Panc1 (cell line): ENCODE measurements at regions not wholly inside any gene's neighbourhood (a gene's known extent, or its start where the extent isn't known, plus 50 kb on each side); places are given as distances from the start of the nearest gene placed in this dataset.

Source experiments
- POLR2AphosphoS5 ChIP-seq: IDR thresholded peaks from 2 replicates; pipeline ENCODE4 v1.6.1; 2012; ENCODE audit warnings: mild to moderate bottlenecking, low read depth, low read length, moderate library complexity
- SIN3A ChIP-seq: IDR thresholded peaks from 2 replicates; pipeline ENCODE4 v1.6.1; 2012; ENCODE audit warnings: low read depth, mild to moderate bottlenecking, low read length, moderate library complexity, borderline replicate concordance; ENCODE audit not compliant: insufficient read depth
- TCF7L2 ChIP-seq: IDR thresholded peaks from 2 replicates; pipeline ENCODE4 v1.6.1; 2011; ENCODE audit warnings: mild to moderate bottlenecking, low read depth, low read length, inconsistent platforms
- TF ChIP-seq, protein P1 (sequence below): fragments of 450-650 bp; IDR thresholded peaks from 2 replicates; pipeline ENCODE4 v1.5.1; 2017; ENCODE audit warnings: mild to moderate bottlenecking
- TF ChIP-seq, protein P2 (sequence below), 2 experiments: IDR thresholded peaks; 2 replicates each; pipeline ENCODE4 v1.6.1; 2011 to 2012; ENCODE audit warnings: low read depth in 2 of 2, control low read depth in 1 of 2, low read length in 1 of 2, mild to moderate bottlenecking in 1 of 2, moderate library complexity in 1 of 2; ENCODE audit not compliant: insufficient read depth in 1 of 2

DNA sequence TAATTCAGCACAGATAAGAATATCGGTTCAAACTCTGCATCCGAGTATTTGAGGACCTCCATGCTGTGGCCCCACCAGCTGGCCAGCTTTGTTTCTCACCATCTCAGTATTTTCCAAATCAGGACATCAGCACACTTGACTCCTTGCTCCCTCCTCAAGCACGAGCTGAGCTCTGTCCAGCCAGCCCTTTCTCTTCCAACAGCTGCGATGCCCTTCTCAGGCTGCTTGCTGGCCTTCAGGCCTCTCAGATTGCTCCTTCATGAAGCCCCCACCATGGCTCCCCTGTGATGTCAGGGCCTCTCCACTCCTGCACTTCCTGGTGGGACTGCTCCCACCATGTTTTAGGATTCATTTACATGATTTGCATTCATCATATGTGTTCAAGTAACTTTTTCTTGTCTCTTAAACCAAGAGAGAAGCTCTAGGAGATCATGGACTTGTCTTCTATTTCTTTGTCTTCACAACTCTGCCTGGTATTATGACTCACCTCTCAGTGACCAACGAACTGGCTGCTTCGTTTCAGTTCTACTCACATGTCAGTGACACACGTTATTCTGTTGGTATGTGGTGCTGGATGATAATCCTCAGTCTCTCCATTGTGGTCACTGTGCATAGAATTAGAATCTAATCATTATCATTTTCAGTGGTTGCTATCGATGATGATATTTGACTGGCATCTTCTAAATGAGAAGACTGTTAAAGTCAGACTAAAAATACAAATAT lies 471.7 kb downstream of the EFNB2 start:
- no peak for TF ChIP-seq SIN3A
- TF ChIP-seq, protein P1, sequence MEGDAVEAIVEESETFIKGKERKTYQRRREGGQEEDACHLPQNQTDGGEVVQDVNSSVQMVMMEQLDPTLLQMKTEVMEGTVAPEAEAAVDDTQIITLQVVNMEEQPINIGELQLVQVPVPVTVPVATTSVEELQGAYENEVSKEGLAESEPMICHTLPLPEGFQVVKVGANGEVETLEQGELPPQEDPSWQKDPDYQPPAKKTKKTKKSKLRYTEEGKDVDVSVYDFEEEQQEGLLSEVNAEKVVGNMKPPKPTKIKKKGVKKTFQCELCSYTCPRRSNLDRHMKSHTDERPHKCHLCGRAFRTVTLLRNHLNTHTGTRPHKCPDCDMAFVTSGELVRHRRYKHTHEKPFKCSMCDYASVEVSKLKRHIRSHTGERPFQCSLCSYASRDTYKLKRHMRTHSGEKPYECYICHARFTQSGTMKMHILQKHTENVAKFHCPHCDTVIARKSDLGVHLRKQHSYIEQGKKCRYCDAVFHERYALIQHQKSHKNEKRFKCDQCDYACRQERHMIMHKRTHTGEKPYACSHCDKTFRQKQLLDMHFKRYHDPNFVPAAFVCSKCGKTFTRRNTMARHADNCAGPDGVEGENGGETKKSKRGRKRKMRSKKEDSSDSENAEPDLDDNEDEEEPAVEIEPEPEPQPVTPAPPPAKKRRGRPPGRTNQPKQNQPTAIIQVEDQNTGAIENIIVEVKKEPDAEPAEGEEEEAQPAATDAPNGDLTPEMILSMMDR = no peak
- TF ChIP-seq, protein P2, sequence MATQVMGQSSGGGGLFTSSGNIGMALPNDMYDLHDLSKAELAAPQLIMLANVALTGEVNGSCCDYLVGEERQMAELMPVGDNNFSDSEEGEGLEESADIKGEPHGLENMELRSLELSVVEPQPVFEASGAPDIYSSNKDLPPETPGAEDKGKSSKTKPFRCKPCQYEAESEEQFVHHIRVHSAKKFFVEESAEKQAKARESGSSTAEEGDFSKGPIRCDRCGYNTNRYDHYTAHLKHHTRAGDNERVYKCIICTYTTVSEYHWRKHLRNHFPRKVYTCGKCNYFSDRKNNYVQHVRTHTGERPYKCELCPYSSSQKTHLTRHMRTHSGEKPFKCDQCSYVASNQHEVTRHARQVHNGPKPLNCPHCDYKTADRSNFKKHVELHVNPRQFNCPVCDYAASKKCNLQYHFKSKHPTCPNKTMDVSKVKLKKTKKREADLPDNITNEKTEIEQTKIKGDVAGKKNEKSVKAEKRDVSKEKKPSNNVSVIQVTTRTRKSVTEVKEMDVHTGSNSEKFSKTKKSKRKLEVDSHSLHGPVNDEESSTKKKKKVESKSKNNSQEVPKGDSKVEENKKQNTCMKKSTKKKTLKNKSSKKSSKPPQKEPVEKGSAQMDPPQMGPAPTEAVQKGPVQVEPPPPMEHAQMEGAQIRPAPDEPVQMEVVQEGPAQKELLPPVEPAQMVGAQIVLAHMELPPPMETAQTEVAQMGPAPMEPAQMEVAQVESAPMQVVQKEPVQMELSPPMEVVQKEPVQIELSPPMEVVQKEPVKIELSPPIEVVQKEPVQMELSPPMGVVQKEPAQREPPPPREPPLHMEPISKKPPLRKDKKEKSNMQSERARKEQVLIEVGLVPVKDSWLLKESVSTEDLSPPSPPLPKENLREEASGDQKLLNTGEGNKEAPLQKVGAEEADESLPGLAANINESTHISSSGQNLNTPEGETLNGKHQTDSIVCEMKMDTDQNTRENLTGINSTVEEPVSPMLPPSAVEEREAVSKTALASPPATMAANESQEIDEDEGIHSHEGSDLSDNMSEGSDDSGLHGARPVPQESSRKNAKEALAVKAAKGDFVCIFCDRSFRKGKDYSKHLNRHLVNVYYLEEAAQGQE (IDR thresholded peaks at IDR 0.05; ENCODE audit: insufficient read depth in 1 of 2, low read depth in 2 of 2, low read length in 1 of 2) = no peak
- TF ChIP-seq POLR2AphosphoS5 = no peak
- TF ChIP-seq TCF7L2 = no peak
